GM13977 (cell line): ENCODE measurements at regions not wholly inside any gene's neighbourhood (a gene's known extent, or its start where the extent isn't known, plus 50 kb on each side); places are given as distances from the start of the nearest gene placed in this dataset.

Experiments used
- DNase-seq: peaks from one replicate; pipeline ENCODE4 v3.0.0; 2012; ENCODE audit warnings: low spot score
- in situ Hi-C: fragments of 300-500 bp; cut with MboI; formaldehyde crosslinking; loops from one replicate; pipeline ENCODE4 v1.12.0; 2022; ENCODE audit warnings: low sequenced_read_pairs, low pct_unique_long_range_greater_than_20kb, mixed read lengths, inconsistent platforms; ENCODE audit not compliant: unreplicated experiment
- TF ChIP-seq, protein P1 (sequence below): IDR thresholded peaks from 2 replicates; pipeline ENCODE4 v1.5.1; 2012; ENCODE audit warnings: mild to moderate bottlenecking, control low read depth; ENCODE audit not compliant: insufficient read depth; ENCODE audit errors: extremely low read depth, missing control alignments

DNA sequence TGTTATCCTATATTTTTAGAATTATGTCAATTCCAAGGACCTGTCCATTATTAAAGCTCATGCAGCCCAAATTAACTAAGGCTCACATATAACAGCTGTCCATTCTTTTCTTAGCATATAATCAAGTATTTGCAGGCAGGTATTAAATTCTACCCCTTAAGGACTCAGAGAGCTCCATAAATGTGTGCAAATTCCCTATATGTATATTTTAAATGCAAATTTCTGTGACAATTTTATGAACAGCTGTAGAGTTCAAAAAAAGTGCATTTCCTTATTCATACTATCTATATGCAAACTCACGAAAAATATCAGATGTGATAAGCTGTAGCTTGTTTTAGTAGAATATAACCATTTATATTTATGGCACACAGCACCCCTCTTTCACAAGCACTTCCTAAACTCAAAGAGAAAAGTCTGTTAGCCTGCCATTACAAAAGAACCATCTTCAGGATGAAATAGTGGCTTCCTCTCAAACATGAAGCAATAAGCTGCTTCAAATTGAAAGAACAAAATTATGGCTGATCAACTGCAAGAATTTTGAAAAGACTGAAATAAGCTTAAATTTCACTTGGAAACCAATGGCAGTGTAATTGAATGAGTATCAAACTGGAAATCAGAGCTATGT is 155.0 kb upstream of the REG3G start:
- no peak for DNase-seq
- TF ChIP-seq, protein P1, sequence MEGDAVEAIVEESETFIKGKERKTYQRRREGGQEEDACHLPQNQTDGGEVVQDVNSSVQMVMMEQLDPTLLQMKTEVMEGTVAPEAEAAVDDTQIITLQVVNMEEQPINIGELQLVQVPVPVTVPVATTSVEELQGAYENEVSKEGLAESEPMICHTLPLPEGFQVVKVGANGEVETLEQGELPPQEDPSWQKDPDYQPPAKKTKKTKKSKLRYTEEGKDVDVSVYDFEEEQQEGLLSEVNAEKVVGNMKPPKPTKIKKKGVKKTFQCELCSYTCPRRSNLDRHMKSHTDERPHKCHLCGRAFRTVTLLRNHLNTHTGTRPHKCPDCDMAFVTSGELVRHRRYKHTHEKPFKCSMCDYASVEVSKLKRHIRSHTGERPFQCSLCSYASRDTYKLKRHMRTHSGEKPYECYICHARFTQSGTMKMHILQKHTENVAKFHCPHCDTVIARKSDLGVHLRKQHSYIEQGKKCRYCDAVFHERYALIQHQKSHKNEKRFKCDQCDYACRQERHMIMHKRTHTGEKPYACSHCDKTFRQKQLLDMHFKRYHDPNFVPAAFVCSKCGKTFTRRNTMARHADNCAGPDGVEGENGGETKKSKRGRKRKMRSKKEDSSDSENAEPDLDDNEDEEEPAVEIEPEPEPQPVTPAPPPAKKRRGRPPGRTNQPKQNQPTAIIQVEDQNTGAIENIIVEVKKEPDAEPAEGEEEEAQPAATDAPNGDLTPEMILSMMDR: no peak
- in situ Hi-C loops: no loop called here

DNA sequence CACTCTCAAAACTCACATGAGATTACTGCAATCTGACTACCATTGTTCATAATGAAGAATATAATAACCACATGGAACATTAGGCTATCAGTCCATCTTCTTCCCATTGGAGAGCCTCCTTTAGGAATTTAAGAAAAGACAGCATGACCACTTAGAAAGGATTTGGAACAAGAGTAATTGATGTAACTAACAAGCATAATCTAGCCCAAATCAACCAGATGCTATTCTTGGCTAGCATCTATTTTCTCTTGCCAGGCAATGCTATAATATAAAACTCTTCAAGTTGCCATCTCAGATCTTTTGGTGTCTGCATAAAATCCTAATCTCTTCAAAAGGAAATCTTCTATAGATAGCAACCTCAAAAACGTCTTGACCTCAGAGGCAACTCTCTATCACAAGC is 152.0 kb upstream of the REG3G start:
- TF ChIP-seq, protein P1: no peak
- in situ Hi-C loops: no loop called here
- DNase-seq: no peak

DNA sequence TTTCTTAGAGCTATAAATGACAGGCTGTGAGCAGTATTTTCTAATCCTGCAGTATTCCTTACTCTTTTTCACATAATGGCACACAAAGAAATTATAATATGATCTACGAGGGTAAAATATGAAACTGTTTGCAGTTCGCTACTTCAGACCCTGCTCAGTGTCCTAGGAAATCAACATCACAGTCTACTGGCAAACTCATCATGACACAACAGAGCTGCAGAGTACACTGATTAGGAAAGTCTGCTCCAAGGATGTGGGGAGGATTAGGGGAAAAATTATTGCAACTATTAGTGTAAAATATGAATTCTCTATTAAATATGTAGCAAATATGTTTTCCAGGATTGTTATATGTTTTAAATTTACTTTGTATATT is 149.2 kb upstream of the REG3G start:
- TF ChIP-seq, protein P1: no peak
- DNase-seq: no peak
- in situ Hi-C loops: no loop called here

DNA sequence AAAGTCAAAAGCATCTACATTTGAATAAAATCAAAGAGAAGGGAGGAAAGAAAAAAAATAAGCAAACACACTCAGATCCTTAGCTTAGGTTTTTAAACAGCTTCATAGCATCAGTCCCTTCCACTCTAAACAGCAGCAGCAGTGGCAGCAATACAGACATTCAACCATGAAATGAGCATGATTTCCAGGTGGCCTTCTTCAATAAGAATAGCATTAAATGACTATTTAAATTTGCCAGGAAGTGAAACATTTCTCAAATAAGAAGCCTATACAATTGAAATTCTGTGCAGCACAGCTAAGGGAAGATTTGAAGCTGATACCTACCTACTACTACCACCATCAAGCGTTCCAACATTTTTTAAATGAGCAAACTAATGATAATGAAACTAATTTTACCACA is 138.1 kb upstream of the REG3G start:
- no peak for DNase-seq
- TF ChIP-seq, protein P1: no peak
- in situ Hi-C loops: no loop called here

DNA sequence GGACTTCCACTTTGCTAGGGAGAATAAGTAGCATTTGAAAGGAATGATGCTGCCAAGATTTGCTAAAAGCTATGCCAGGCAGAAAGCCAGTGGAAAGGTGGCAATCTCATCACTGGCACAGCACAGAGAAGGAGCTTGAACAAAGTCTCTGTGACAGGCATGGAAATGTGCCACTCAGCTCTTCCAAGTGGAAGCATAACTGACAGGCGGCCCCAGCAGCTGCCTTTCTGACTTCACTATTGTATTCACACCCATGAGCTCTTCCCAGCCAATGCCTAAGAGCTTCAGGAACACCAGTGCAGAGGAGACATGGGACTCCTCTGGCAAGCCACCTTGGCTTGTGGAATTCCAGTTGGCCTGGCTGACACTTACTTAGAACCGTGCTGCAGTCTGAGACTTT is 134.6 kb upstream of the REG3G start:
- TF ChIP-seq, protein P1: no peak
- DNase-seq: no peak
- in situ Hi-C loops: no loop called here

DNA sequence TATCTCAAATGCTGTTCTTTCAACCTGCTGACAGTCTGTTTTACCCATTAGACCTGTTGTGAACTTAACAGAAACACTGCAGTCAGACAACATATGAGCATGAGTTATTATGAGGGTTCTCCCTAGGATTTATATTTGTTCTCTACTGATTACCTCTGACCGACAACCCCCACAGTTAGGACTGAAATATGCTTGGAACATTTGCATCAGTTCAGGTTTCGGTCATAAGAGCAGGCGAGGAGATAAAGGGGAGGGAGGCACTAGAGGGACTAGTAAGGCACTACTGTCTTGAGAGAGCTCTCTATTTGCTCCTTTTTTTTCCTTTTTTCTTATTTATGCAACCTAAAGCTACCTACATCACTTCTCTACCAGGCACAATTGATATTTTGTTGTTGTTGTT is 133.2 kb upstream of the REG3G start:
- in situ Hi-C loops: no loop called here
- no peak for DNase-seq
- TF ChIP-seq, protein P1: no peak

DNA sequence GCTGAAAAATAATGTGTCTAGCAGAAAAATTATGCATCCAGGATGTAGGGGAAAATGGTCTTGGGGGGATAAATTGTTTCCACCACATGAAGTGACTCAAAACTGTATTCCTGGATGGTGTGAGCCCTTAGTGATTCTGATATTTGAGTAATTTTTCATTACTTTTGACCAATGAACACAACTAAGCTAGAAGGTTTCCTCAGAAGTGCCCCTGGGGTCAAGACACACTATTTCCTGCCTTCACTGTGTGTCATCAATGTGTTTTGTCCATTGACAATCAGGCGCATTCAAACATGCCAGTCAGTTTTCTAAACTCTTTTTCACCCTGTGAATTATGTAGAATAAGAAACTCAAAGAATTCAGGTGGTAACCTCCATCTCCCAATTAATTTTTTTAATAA is 130.5 kb upstream of the REG3G start:
- DNase-seq: no peak
- in situ Hi-C loops: no loop called here
- TF ChIP-seq, protein P1: no peak
